ENCODE measurements at regions not wholly inside any gene's neighbourhood (a gene's known extent, or its start where the extent isn't known, plus 50 kb on each side); places are given as distances from the start of the nearest gene placed in this dataset.

- Histone ChIP-seq H3K4me1 (no peaks in the 10 kb centered on the region), H3K9me3 (no peaks in the 10 kb centered on the region), H3K27me3 (no peaks in the 10 kb centered on the region), H3K4me3 (no peak overlapping the region), H3K27ac (no peak overlapping the region), H3K36me3 (ENCODE audit: low read depth, missing control alignments) (no peaks in the 10 kb centered on the region)
- intact Hi-C loops (cut with DNase I; ENCODE audit: low total_unique reads) = no loop called here
- WGBS, 2 donors = 78 to 87% methylated on average over 2 of the region's 2 CpGs
- no peak for DNase-seq
- TF ChIP-seq CTCF (IDR thresholded peaks at IDR 0.05) (no peak), POLR2A (IDR thresholded peaks at IDR 0.05) (no peak)
These were observed 490.6 kb downstream of the IRS1 start for GRCh38 chr2:226308986-226309385.

- no peaks in the 10 kb centered on the region for H3K4me1 ChIP-seq
- no peaks in the 10 kb centered on the region for H3K9me3 ChIP-seq
- no peaks in the 10 kb centered on the region for H3K27me3 ChIP-seq
- intact Hi-C loops (cut with DNase I; ENCODE audit: low total_unique reads) = no loop called here
- no peak for DNase-seq
- no peak for TF ChIP-seq CTCF (IDR thresholded peaks at IDR 0.05)
- H3K27ac ChIP-seq = no peak overlapping the region
- H3K36me3 ChIP-seq (ENCODE audit: low read depth, missing control alignments) = no peaks in the 10 kb centered on the region
- H3K4me3 ChIP-seq = no peak overlapping the region
- WGBS, 2 donors = 84 to 91% methylated on average over 2 of the region's 2 CpGs
These were observed 491.3 kb downstream of the IRS1 start for GRCh38 chr2:226308323-226308680.

GRCh38 chr2:226307487-226308322 is 491.9 kb downstream of the IRS1 start:
- 91 to 93% methylated on average over 4 of the region's 4 CpGs for WGBS, 2 donors
- Histone ChIP-seq H3K4me3 (no peak overlapping the region), H3K9me3 (no peaks in the 10 kb centered on the region), H3K27me3 (no peaks in the 10 kb centered on the region), H3K4me1 (no peaks in the 10 kb centered on the region), H3K36me3 (ENCODE audit: low read depth, missing control alignments) (no peaks in the 10 kb centered on the region), H3K27ac (no peak overlapping the region)
- TF ChIP-seq POLR2A (IDR thresholded peaks at IDR 0.05) (no peak), CTCF (IDR thresholded peaks at IDR 0.05) (no peak)
- DNase-seq = no peak
- intact Hi-C loops (cut with DNase I; ENCODE audit: low total_unique reads) = no loop called here

- H3K9me3 ChIP-seq = no peaks in the 10 kb centered on the region
- no peaks in the 10 kb centered on the region for H3K4me1 ChIP-seq
- TF ChIP-seq POLR2A (IDR thresholded peaks at IDR 0.05) (no peak), CTCF (IDR thresholded peaks at IDR 0.05) (no peak)
- 94 to 100% methylated on average over 2 of the region's 2 CpGs for WGBS, 2 donors
- intact Hi-C loops (cut with DNase I; ENCODE audit: low total_unique reads) = no loop called here
- no peak for DNase-seq
- no peak overlapping the region for H3K27ac ChIP-seq
- H3K36me3 ChIP-seq (ENCODE audit: low read depth, missing control alignments) = no peaks in the 10 kb centered on the region
- H3K4me3 ChIP-seq = no peak overlapping the region
- H3K27me3 ChIP-seq = no peaks in the 10 kb centered on the region
These were observed 492.7 kb downstream of the IRS1 start for GRCh38 chr2:226306969-226307368.

GRCh38 chr2:226304308-226304707 is 495.3 kb downstream of the IRS1 start:
- intact Hi-C loops (cut with DNase I; ENCODE audit: low total_unique reads) = no loop called here
- Histone ChIP-seq H3K4me1 (no peaks in the 10 kb centered on the region), H3K36me3 (ENCODE audit: low read depth, missing control alignments) (no peaks in the 10 kb centered on the region), H3K27me3 (no peaks in the 10 kb centered on the region), H3K4me3 (no peak overlapping the region), H3K27ac (no peak overlapping the region), H3K9me3 (no peaks in the 10 kb centered on the region)
- TF ChIP-seq CTCF (IDR thresholded peaks at IDR 0.05) (no peak), POLR2A (IDR thresholded peaks at IDR 0.05) (no peak)
- 79 to 92% methylated on average over 3 of the region's 3 CpGs for WGBS, 2 donors
- no peak for DNase-seq

All from testis (tissue), 2 donors.